LNCaP clone FGC (cell line): ENCODE measurements at regions not wholly inside any gene's neighbourhood (a gene's known extent, or its start where the extent isn't known, plus 50 kb on each side); places are given as distances from the start of the nearest gene placed in this dataset.
"Not testable (repeated sequence)": the region's sequence is repeated elsewhere in the genome, so short reads cannot be mapped to it uniquely, and the experiment has no call there.

Experiments used
- DNase-seq: peaks from one replicate; pipeline ENCODE4 v3.0.0-alpha.2; 2011; ENCODE audit warnings: low read depth
- H3K4me3 ChIP-seq: 2 replicates; pipeline ENCODE4 v1.5.1; 2011; ENCODE audit warnings: mild to moderate bottlenecking, low read depth, low read length, control low read depth
- CTCF ChIP-seq: IDR thresholded peaks from 2 replicates; pipeline ENCODE4 v1.5.1; 2012; ENCODE audit warnings: mild to moderate bottlenecking; ENCODE audit not compliant: control insufficient read depth, insufficient read depth; ENCODE audit errors: extremely low read depth

- no peak for TF ChIP-seq CTCF
- no peak for DNase-seq
- no peak overlapping the region for H3K4me3 ChIP-seq
Measured at GRCh38 chrX:13158911-13159310, 114.5 kb upstream of the FAM9C start.

GRCh38 chrX:13155550-13155949 is 111.1 kb upstream of the FAM9C start:
- not testable (repeated sequence) for H3K4me3 ChIP-seq, DNase-seq

GRCh38 chrX:13153796-13154195 is 109.4 kb upstream of the FAM9C start:
- H3K4me3 ChIP-seq = no peak overlapping the region
- no peak for DNase-seq
- TF ChIP-seq CTCF = no peak

GRCh38 chrX:13152518-13153185 is 108.2 kb upstream of the FAM9C start:
- no peak overlapping the region for H3K4me3 ChIP-seq
- DNase-seq = no peak
- TF ChIP-seq CTCF = no peak

GRCh38 chrX:13151828-13152517 is 107.6 kb upstream of the FAM9C start:
- DNase-seq = no peak
- no peak overlapping the region for H3K4me3 ChIP-seq
- TF ChIP-seq CTCF = no peak

GRCh38 chrX:13149702-13150350 is 105.4 kb upstream of the FAM9C start:
- TF ChIP-seq CTCF = no peak
- no peak for DNase-seq
- H3K4me3 ChIP-seq = no peak overlapping the region

DNA sequence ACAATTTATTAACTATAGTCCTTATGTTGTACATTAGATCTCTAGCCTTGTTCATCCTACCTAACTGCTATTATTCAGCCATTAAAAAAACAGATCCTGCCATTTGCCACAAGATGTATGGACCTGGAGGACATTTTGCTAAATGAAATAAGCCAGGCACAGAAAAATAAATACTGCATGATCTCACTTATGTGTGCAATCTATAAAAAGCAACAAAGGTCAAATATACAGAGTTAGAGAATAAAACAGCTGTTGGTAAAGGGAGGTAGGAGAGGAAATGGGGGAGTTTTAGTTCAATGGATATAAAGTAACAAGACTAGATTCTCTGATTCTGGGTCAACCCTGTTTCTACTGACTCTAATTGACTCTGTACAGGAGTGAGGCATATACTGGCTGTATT is 103.3 kb upstream of the FAM9C start:
- no peak for TF ChIP-seq CTCF
- DNase-seq = no peak
- no peak overlapping the region for H3K4me3 ChIP-seq
